Stimulated activated naive CD8-positive, alpha-beta T cell treated with anti-CD3 and anti-CD28 coated beads, Interleukin-15, amount 100 ng/mL, for 72 hours (primary cell): ENCODE measurements at regions not wholly inside any gene's neighbourhood (a gene's known extent, or its start where the extent isn't known, plus 50 kb on each side); places are given as distances from the start of the nearest gene placed in this dataset.

ENCODE experiments used
- ATAC-seq: fragments of 150-1000 bp; cut with Tn5 transposase; 2 replicates; pipeline ENCODE4 v1.10.0; 2021; ENCODE audit warnings: mild to moderate bottlenecking, moderate library complexity
- DNase-seq, 2 donors: peaks; one replicate each; pipeline ENCODE4 v3.0.0; 2021 to 2022
- H3K27ac Mint-ChIP-seq, 2 donors: one replicate each; pipeline ENCODE4 v1.8.0; 2022; ENCODE audit warnings: mild to moderate bottlenecking in 2 of 2, mixed read lengths in 2 of 2, moderate library complexity in 2 of 2
- H3K27me3 Mint-ChIP-seq: one replicate; pipeline ENCODE4 v1.8.0; 2022; ENCODE audit warnings: mixed read lengths
- H3K4me1 Mint-ChIP-seq: one replicate; pipeline ENCODE4 v1.8.0; 2022; ENCODE audit warnings: mild to moderate bottlenecking, mixed read lengths
- H3K4me3 Mint-ChIP-seq, 2 donors: one replicate each; pipeline ENCODE4 v1.8.0; 2022; ENCODE audit warnings: mild to moderate bottlenecking in 2 of 2, mixed read lengths in 2 of 2, moderate library complexity in 1 of 2
- H3K9me3 Mint-ChIP-seq, 2 donors: one replicate each; pipeline ENCODE4 v1.8.0; 2022; ENCODE audit warnings: mixed read lengths in 2 of 2

GRCh38 chr5:174433098-174433497 is 291.3 kb upstream of the MSX2 start:
- Mint-ChIP-seq H3K4me3 (no peak overlapping the region), H3K4me1 (no peaks in the 10 kb centered on the region), H3K9me3 (peaks cover 0 to 10% of the 10 kb centered on the region in 2 donors), H3K27me3 (peaks cover 14% of the 10 kb centered on the region), H3K27ac (no peak overlapping the region)
- DNase-seq (no peak), ATAC-seq (no peak)

GRCh38 chr5:174436750-174437149 is 287.6 kb upstream of the MSX2 start:
- ATAC-seq (no peak), DNase-seq (no peak)
- Mint-ChIP-seq H3K9me3 (peaks cover 0 to 12% of the 10 kb centered on the region in 2 donors), H3K4me3 (no peak overlapping the region), H3K27ac (no peak overlapping the region), H3K27me3 (peaks cover 26% of the 10 kb centered on the region), H3K4me1 (no peaks in the 10 kb centered on the region)

GRCh38 chr5:174444479-174445188 is 279.7 kb upstream of the MSX2 start:
- peaks cover 0 to 4% of the 10 kb centered on the region in 2 donors for H3K9me3 Mint-ChIP-seq
- DNase-seq (no peak), ATAC-seq (no peak)
- no peak overlapping the region for H3K4me3 Mint-ChIP-seq
- H3K27me3 Mint-ChIP-seq: peaks cover 18% of the 10 kb centered on the region
- H3K27ac Mint-ChIP-seq: no peak overlapping the region
- H3K4me1 Mint-ChIP-seq: no peaks in the 10 kb centered on the region

GRCh38 chr5:174446446-174446845 is 277.9 kb upstream of the MSX2 start:
- H3K4me3 Mint-ChIP-seq: no peak overlapping the region
- H3K4me1 Mint-ChIP-seq: no peaks in the 10 kb centered on the region
- H3K27ac Mint-ChIP-seq: no peak overlapping the region
- no peak for DNase-seq
- H3K9me3 Mint-ChIP-seq: peaks cover 0 to 4% of the 10 kb centered on the region in 2 donors
- H3K27me3 Mint-ChIP-seq: peaks cover 8% of the 10 kb centered on the region
- ATAC-seq: no peak

DNA sequence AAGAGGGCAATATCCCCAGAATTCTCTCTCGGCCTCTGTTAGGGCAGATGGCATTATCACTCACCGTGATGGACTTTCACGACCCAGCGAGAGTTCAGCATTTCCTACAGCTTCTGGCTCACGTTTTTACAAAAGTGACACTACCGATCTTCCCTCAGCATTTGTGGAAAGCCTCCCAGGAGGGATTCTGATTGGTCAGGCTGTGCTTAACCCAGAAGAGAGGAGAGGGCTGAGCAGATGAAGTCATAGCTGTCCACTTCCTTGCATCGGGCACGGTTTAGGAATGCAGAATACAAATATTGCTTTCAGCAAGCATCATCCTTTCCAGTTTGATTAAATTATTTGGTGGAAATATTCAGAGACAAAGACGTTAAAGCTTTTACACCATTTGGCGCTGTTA is 277.4 kb upstream of the MSX2 start:
- no peaks in the 10 kb centered on the region for H3K4me1 Mint-ChIP-seq
- no peak for ATAC-seq
- peaks cover 0 to 4% of the 10 kb centered on the region in 2 donors for H3K9me3 Mint-ChIP-seq
- peaks cover 8% of the 10 kb centered on the region for H3K27me3 Mint-ChIP-seq
- H3K27ac Mint-ChIP-seq: no peak overlapping the region
- no peak for DNase-seq
- H3K4me3 Mint-ChIP-seq: no peak overlapping the region

GRCh38 chr5:174448041-174448440 is 276.3 kb upstream of the MSX2 start:
- Mint-ChIP-seq H3K4me3 (no peak overlapping the region), H3K4me1 (no peaks in the 10 kb centered on the region), H3K9me3 (peaks cover 0 to 4% of the 10 kb centered on the region in 2 donors), H3K27ac (peak overlapping the region in 1 of 2 donors; percentile 84), H3K27me3 (peaks cover 8% of the 10 kb centered on the region)
- DNase-seq (no peak), ATAC-seq (no peak)

GRCh38 chr5:174448662-174449061 is 275.7 kb upstream of the MSX2 start:
- H3K4me1 Mint-ChIP-seq: no peaks in the 10 kb centered on the region
- no peak overlapping the region for H3K4me3 Mint-ChIP-seq
- H3K9me3 Mint-ChIP-seq: peaks cover 0 to 1% of the 10 kb centered on the region in 2 donors
- DNase-seq (no peak), ATAC-seq (no peak)
- H3K27ac Mint-ChIP-seq: no peak overlapping the region
- peaks cover 8% of the 10 kb centered on the region for H3K27me3 Mint-ChIP-seq

DNA sequence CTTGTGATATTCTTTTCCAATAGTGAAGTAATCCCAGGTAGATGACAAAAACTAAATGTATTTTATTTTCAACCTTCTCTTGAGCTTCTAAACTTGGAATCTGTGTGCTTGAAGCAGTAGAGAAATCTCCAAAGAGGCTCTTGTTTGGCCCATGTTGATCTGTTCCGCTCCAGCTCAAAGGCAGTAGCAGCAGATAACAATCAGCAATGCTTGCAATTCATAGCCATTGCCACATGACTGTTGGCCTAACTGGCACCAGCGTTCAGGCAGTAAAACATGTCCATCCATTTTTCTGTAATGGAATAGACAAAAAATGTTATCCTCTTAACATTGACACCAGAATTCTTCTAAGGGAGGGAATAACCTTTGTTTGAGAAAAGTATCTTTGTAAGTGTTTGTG is 270.7 kb upstream of the MSX2 start:
- Mint-ChIP-seq H3K4me3 (no peak overlapping the region), H3K27ac (no peak overlapping the region), H3K27me3 (no peaks in the 10 kb centered on the region), H3K4me1 (peaks cover 13% of the 10 kb centered on the region), H3K9me3 (no peaks in the 10 kb centered on the region)
- ATAC-seq (no peak), DNase-seq (no peak)

DNA sequence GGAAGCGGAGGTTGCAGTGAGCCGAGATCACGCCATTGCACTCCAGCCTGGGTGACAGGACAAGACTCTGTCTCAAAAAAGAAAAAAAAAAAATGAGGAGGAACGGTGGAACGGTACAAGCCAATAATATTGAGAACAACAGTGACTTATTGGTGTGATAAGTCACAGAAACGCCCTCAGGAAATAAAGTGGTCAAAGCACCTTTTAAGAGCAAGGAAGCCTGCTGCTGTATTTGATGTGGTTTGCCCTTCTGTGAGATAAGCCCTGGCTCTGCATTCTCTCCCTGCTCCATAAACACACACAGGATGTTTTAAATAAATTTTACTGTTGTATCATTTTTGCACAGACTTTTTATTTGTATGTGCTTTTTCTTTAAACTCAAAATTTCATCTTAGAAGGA is 269.9 kb upstream of the MSX2 start:
- H3K4me3 Mint-ChIP-seq: no peak overlapping the region
- ATAC-seq (no peak), DNase-seq (no peak)
- H3K4me1 Mint-ChIP-seq: peaks cover 13% of the 10 kb centered on the region
- H3K27ac Mint-ChIP-seq: no peak overlapping the region
- no peaks in the 10 kb centered on the region for H3K27me3 Mint-ChIP-seq
- no peaks in the 10 kb centered on the region for H3K9me3 Mint-ChIP-seq

- H3K4me3 Mint-ChIP-seq: no peak overlapping the region
- ATAC-seq: no peak
- no peaks in the 10 kb centered on the region for H3K9me3 Mint-ChIP-seq
- no peak overlapping the region for H3K27ac Mint-ChIP-seq
- peaks cover 15% of the 10 kb centered on the region for H3K4me1 Mint-ChIP-seq
- H3K27me3 Mint-ChIP-seq: peaks cover 3% of the 10 kb centered on the region
- no peak for DNase-seq
Observed at GRCh38 chr5:174454890-174455289, 269.5 kb upstream of the MSX2 start.

- Mint-ChIP-seq H3K4me1 (peaks cover 19% of the 10 kb centered on the region), H3K27me3 (peaks cover 7% of the 10 kb centered on the region), H3K9me3 (no peaks in the 10 kb centered on the region), H3K27ac (no peak overlapping the region), H3K4me3 (no peak overlapping the region)
- DNase-seq: no peak
- ATAC-seq: no peak
Observed at GRCh38 chr5:174455301-174455700, 269.1 kb upstream of the MSX2 start.

- peaks cover 10% of the 10 kb centered on the region for H3K27me3 Mint-ChIP-seq
- no peak overlapping the region for H3K4me3 Mint-ChIP-seq
- H3K4me1 Mint-ChIP-seq: peaks cover 20% of the 10 kb centered on the region
- no peaks in the 10 kb centered on the region for H3K9me3 Mint-ChIP-seq
- no peak for DNase-seq
- no peak overlapping the region for H3K27ac Mint-ChIP-seq
- no peak for ATAC-seq
Observed at GRCh38 chr5:174457141-174457678, 267.2 kb upstream of the MSX2 start.

GRCh38 chr5:174459071-174459702 is 265.2 kb upstream of the MSX2 start:
- Mint-ChIP-seq H3K4me3 (no peak overlapping the region), H3K27me3 (peaks cover 10% of the 10 kb centered on the region), H3K27ac (no peak overlapping the region), H3K9me3 (no peaks in the 10 kb centered on the region), H3K4me1 (peaks cover 15% of the 10 kb centered on the region)
- DNase-seq (no peak), ATAC-seq (no peak)

- DNase-seq (no peak), ATAC-seq (no peak)
- Mint-ChIP-seq H3K9me3 (no peaks in the 10 kb centered on the region), H3K27ac (peak overlapping the region in 1 of 2 donors; percentile 49), H3K27me3 (peaks cover 10% of the 10 kb centered on the region), H3K4me1 (peaks cover 8% of the 10 kb centered on the region), H3K4me3 (no peak overlapping the region)
Observed at GRCh38 chr5:174459832-174460448, 264.4 kb upstream of the MSX2 start.

- no peak overlapping the region for H3K4me3 Mint-ChIP-seq
- H3K27ac Mint-ChIP-seq: no peak overlapping the region
- peaks cover 15% of the 10 kb centered on the region for H3K27me3 Mint-ChIP-seq
- no peak for DNase-seq
- peaks cover 7% of the 10 kb centered on the region for H3K4me1 Mint-ChIP-seq
- ATAC-seq: no peak
- peaks cover 0 to 4% of the 10 kb centered on the region in 2 donors for H3K9me3 Mint-ChIP-seq
Observed at GRCh38 chr5:174462129-174462528, 262.3 kb upstream of the MSX2 start.
